Loucy (cell line): ENCODE measurements at regions not wholly inside any gene's neighbourhood (a gene's known extent, or its start where the extent isn't known, plus 50 kb on each side); places are given as distances from the start of the nearest gene placed in this dataset.
A peak's percentile ranks its signal among the peaks of the same experiment; 100 is the strongest.
"Not testable (repeated sequence)": the region's sequence is repeated elsewhere in the genome, so short reads cannot be mapped to it uniquely, and the experiment has no call there.

ENCODE experiments used
- H2AFZ ChIP-seq: fragments of 200-600 bp; sonication (generic); 2 replicates; pipeline ENCODE4 v1.6.0; 2016; ENCODE audit warnings: antibody characterized with exemption, mild to moderate bottlenecking, low read length, moderate library complexity
- H3F3A ChIP-seq: fragments of 200-600 bp; 2 replicates; pipeline ENCODE4 v1.6.0; 2016; ENCODE audit warnings: antibody characterized with exemption, low read depth, mild to moderate bottlenecking
- H3K27me3 ChIP-seq: fragments of 200-600 bp; sonication (generic); 2 replicates; pipeline ENCODE4 v1.6.1; 2014; ENCODE audit warnings: low read length, mild to moderate bottlenecking; ENCODE audit not compliant: insufficient read depth, poor library complexity, severe bottlenecking
- H3K36me3 ChIP-seq: fragments of 200-600 bp; sonication (generic); 2 replicates; pipeline ENCODE4 v1.6.1; 2016; ENCODE audit warnings: low read length; ENCODE audit not compliant: insufficient read depth
- H3K4me1 ChIP-seq: fragments of 200-600 bp; sonication (generic); 2 replicates; pipeline ENCODE4 v1.5.1; 2014; ENCODE audit warnings: low read length, mild to moderate bottlenecking; ENCODE audit not compliant: insufficient read depth, poor library complexity, severe bottlenecking
- H3K4me2 ChIP-seq: fragments of 200-600 bp; sonication (generic); 2 replicates; pipeline ENCODE4 v1.6.0; 2014; ENCODE audit warnings: antibody characterized with exemption, low read length, low read depth, mild to moderate bottlenecking; ENCODE audit not compliant: poor library complexity, severe bottlenecking
- H3K4me3 ChIP-seq: fragments of 200-600 bp; sonication (generic); 2 replicates; pipeline ENCODE4 v1.5.1; 2014; ENCODE audit warnings: low read length, mild to moderate bottlenecking, mixed read lengths; ENCODE audit not compliant: poor library complexity, severe bottlenecking
- H3K79me2 ChIP-seq: fragments of 200-600 bp; sonication (generic); 2 replicates; pipeline ENCODE4 v1.6.1; 2014; ENCODE audit warnings: low read length; ENCODE audit not compliant: insufficient read depth
- H3K9ac ChIP-seq: fragments of 200-600 bp; sonication (generic); 2 replicates; pipeline ENCODE4 v1.6.0; 2014; ENCODE audit warnings: mild to moderate bottlenecking, low read depth, low read length, moderate library complexity; ENCODE audit not compliant: poor library complexity, severe bottlenecking
- H3K9me2 ChIP-seq: fragments of 200-600 bp; sonication (generic); replicated peaks from 2 replicates; pipeline ENCODE4 v1.6.1; 2016; ENCODE audit warnings: low read depth, low read length, mixed read lengths
- H3K9me3 ChIP-seq: fragments of 200-600 bp; sonication (generic); 2 replicates; pipeline ENCODE4 v1.6.1; 2014; ENCODE audit warnings: mild to moderate bottlenecking, antibody characterized with exemption, low read length, low read depth; ENCODE audit not compliant: insufficient read depth
- H4K20me1 ChIP-seq: fragments of 200-600 bp; sonication (generic); 2 replicates; pipeline ENCODE4 v1.6.0; 2014; ENCODE audit warnings: antibody characterized with exemption, low read length, mild to moderate bottlenecking; ENCODE audit not compliant: insufficient read depth, poor library complexity, severe bottlenecking
- EZH2phosphoT487 ChIP-seq: fragments of 200-600 bp; IDR thresholded peaks from 2 replicates; pipeline ENCODE4 v1.6.1; 2018; ENCODE audit warnings: antibody characterized with exemption, mild to moderate bottlenecking, moderate library complexity, borderline replicate concordance
- TF ChIP-seq, protein P1 (sequence below): fragments of 200-600 bp; sonication (generic); conservative IDR thresholded peaks from 2 replicates; pipeline ENCODE4 v1.5.1; 2014; ENCODE audit warnings: mild to moderate bottlenecking, antibody characterized with exemption, low read length

DNA sequence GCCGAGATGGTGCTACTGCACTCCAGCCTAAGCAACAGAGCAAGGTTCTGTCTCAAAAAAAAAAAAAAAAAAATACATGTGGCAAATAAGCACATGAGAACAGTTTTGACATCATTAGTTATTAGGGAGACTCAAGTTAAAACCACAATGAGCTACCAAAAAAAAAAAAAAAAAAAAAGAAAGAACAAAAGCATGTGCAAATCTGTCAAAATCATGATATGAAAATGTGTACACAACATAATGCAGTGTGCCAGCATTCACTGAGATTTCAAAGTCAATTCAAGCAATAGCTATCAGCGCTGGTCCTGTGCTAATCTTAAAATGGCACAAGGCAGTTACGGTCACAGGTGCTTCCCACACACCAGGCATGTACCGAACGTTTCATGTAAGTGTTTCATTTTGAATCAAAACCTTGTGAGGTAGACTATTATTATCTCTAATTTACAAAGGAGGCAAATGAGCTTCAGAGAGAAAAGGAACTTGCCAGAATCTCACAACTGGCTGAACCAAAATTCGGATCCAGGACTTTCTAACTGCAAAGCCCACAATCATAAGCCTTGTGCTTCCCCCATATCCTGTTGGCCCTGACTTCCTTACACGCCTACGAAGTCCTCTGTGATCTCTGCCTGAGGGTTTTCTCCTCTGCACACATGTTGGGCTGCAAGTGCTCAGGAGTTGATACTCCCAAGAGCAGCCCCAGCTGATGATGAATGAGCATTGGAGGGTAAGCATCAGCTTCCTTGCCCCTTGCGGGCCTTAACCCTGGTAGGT, 200.1 kb upstream of the PROK2 start:
- no peaks in the 10 kb centered on the region for H3K79me2 ChIP-seq

DNA sequence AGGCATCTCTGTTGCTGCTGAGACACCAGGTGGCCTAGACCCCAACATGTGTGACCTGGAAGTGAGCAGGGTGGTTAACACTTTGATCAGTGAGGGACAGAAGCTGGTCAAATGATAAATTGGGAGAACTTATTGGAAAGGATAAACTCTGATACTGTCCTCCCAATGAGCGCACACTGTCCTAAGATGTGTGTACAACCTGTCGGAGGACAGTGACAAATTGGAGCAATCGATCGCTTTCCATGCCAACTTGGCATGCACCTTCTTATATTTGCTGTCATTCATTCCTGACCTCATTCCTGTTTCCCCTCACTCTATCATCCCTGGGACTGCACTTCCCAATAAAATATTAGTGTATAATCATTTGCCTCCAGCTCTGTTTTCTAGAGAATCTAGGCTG, 198.7 kb upstream of the PROK2 start:
- no peak overlapping the region for H3K4me2 ChIP-seq
- no peak overlapping the region for H2AFZ ChIP-seq
- H3K4me3 ChIP-seq, result no peak overlapping the region
- no peak for TF ChIP-seq EZH2phosphoT487
- TF ChIP-seq, protein P1, sequence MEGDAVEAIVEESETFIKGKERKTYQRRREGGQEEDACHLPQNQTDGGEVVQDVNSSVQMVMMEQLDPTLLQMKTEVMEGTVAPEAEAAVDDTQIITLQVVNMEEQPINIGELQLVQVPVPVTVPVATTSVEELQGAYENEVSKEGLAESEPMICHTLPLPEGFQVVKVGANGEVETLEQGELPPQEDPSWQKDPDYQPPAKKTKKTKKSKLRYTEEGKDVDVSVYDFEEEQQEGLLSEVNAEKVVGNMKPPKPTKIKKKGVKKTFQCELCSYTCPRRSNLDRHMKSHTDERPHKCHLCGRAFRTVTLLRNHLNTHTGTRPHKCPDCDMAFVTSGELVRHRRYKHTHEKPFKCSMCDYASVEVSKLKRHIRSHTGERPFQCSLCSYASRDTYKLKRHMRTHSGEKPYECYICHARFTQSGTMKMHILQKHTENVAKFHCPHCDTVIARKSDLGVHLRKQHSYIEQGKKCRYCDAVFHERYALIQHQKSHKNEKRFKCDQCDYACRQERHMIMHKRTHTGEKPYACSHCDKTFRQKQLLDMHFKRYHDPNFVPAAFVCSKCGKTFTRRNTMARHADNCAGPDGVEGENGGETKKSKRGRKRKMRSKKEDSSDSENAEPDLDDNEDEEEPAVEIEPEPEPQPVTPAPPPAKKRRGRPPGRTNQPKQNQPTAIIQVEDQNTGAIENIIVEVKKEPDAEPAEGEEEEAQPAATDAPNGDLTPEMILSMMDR, result no peak
- no peak overlapping the region for H3K9ac ChIP-seq
- H3K79me2 ChIP-seq, result no peaks in the 10 kb centered on the region
- H3K4me1 ChIP-seq, result peaks cover 57% of the 10 kb centered on the region
- H3K9me3 ChIP-seq, result no peaks in the 10 kb centered on the region
- no peaks in the 10 kb centered on the region for H4K20me1 ChIP-seq
- no peaks in the 10 kb centered on the region for H3F3A ChIP-seq
- H3K36me3 ChIP-seq, result no peaks in the 10 kb centered on the region
- no peaks in the 10 kb centered on the region for H3K27me3 ChIP-seq
- no peaks in the 10 kb centered on the region for H3K9me2 ChIP-seq

More for the DNA sequence above, 200.1 kb upstream of the PROK2 start:
- H3K9me3 ChIP-seq, result no peaks in the 10 kb centered on the region
- peak overlapping the region; percentile 57 for H3K4me2 ChIP-seq
- no peaks in the 10 kb centered on the region for H4K20me1 ChIP-seq
- H3K9me2 ChIP-seq, result no peaks in the 10 kb centered on the region
- peak overlapping the region; percentile 17 for H3K4me3 ChIP-seq
- H3K36me3 ChIP-seq, result no peaks in the 10 kb centered on the region
- no peaks in the 10 kb centered on the region for H3F3A ChIP-seq
- peaks cover 71% of the 10 kb centered on the region for H3K4me1 ChIP-seq
- no peaks in the 10 kb centered on the region for H3K27me3 ChIP-seq
- peak overlapping the region; percentile 12 for H3K9ac ChIP-seq
- TF ChIP-seq EZH2phosphoT487, result no peak
- TF ChIP-seq, protein P1, result no peak
- 0 out of 2 replicates have a peak overlapping the region, but pooled peaks have one; percentile 34 for H2AFZ ChIP-seq

DNA sequence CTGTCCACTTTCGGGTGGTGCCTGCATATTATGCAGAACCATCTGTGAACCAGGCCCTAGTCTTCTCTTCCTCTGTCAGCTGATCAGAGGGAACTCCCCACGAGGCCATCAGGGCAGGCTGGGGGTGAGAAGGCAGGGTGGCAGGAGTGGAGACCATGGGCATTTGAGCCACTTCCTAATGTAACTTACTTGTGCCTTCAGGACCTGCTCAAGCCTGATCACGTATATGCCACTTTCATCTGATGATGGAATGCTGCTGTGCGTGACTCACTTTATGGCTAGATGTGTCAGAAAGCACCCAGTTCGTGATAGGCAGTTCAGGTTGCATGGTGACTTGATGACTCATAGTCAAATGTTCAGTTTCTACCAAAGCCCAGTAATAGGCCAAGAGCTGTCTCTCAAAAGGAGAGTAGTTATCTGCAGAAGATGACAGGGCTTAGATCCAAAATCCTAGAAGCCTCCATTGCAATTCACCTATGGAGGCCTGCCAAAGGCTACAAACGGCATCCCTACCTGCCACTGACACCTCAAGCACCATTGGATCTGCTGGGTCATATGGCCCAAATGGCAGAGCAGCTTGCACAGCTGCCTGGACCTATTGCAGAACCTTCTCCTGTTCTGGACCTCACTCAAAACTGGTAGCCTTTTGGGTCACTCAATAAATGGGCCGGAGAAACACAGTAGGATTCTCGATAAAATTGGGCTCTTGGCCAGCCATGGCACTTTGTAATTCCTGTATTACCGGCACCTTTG, 197.7 kb upstream of the PROK2 start:
- not testable (repeated sequence) for H3K9me2 ChIP-seq, H3K9ac ChIP-seq, H3F3A ChIP-seq, H4K20me1 ChIP-seq, H3K4me3 ChIP-seq, H3K27me3 ChIP-seq, H2AFZ ChIP-seq, H3K4me2 ChIP-seq, H3K36me3 ChIP-seq, H3K79me2 ChIP-seq, H3K9me3 ChIP-seq
- peaks cover 54% of the 10 kb centered on the region for H3K4me1 ChIP-seq
